Panc1 (cell line): ENCODE measurements at regions not wholly inside any gene's neighbourhood (a gene's known extent, or its start where the extent isn't known, plus 50 kb on each side); places are given as distances from the start of the nearest gene placed in this dataset.

Source experiments
- ATAC-seq: fragments of 200-7000 bp; cut with Tn5 transposase; 2 replicates; pipeline ENCODE4 v1.9.1; 2020; ENCODE audit warnings: mild to moderate bottlenecking, moderate library complexity
- BruUV-seq: library from RNA; stranded (reverse); fragments of 400-500 nt; replicated peaks from 2 replicates; lab custom pipeline; 2021; lab: Mats Ljungman, UMichigan
- CTCF ChIA-PET: fragments of 300-600 bp; sonication (Branson Sonifier 250); formaldehyde crosslinking; loops from one replicate; lab custom pipeline; 2022; ENCODE audit warnings: antibody characterized with exemption; lab: Charles Lee
- POLR2A ChIA-PET: fragments of 300-600 bp; sonication (Branson Sonifier 250); formaldehyde crosslinking; loops from one replicate; lab custom pipeline; 2022; ENCODE audit warnings: antibody characterized with exemption; lab: Charles Lee
- DNase-seq: peaks from one replicate; pipeline ENCODE4 v3.0.0-alpha.2; 2010; ENCODE audit warnings: low read depth, low spot score
- H3K27ac ChIP-seq: 2 replicates; pipeline ENCODE4 v1.5.1; 2011; ENCODE audit warnings: mild to moderate bottlenecking, low read length, inconsistent platforms
- H3K27me3 ChIP-seq: fragments of 200-500 bp; sonication (Bioruptor generic); 2 replicates; pipeline ENCODE4 v1.6.0; 2014; ENCODE audit warnings: low read length, inconsistent platforms; ENCODE audit not compliant: control insufficient read depth, insufficient read depth
- H3K36me3 ChIP-seq: fragments of 200-500 bp; sonication (Bioruptor generic); 2 replicates; pipeline ENCODE4 v1.5.1; 2014; ENCODE audit warnings: inconsistent platforms, mild to moderate bottlenecking, low read length, moderate library complexity; ENCODE audit not compliant: control insufficient read depth, insufficient read depth
- H3K4me1 ChIP-seq: 2 replicates; pipeline ENCODE4 v1.5.1; 2011; ENCODE audit warnings: inconsistent platforms, mild to moderate bottlenecking, low read length, moderate library complexity; ENCODE audit not compliant: control insufficient read depth, insufficient read depth
- H3K4me3 ChIP-seq, 2 experiments: 2 replicates each; pipeline ENCODE4 v1.5.1; 2011 to 2012; ENCODE audit warnings: low read depth in 2 of 2, low read length in 2 of 2, mild to moderate bottlenecking in 2 of 2, inconsistent platforms in 1 of 2, moderate library complexity in 1 of 2
- H3K9me3 ChIP-seq: fragments of 200-500 bp; sonication (Bioruptor generic); 2 replicates; pipeline ENCODE4 v1.5.1; 2014; ENCODE audit warnings: low read depth, mild to moderate bottlenecking, inconsistent platforms, low read length, moderate library complexity; ENCODE audit not compliant: control insufficient read depth, insufficient read depth
- POLR2AphosphoS5 ChIP-seq: IDR thresholded peaks from 2 replicates; pipeline ENCODE4 v1.6.1; 2012; ENCODE audit warnings: mild to moderate bottlenecking, low read depth, low read length, moderate library complexity
- REST ChIP-seq, 2 experiments: IDR thresholded peaks; 2 replicates each; pipeline ENCODE4 v1.6.1; 2011 to 2012; ENCODE audit warnings: low read depth in 2 of 2, control low read depth in 1 of 2, low read length in 1 of 2, mild to moderate bottlenecking in 1 of 2, moderate library complexity in 1 of 2; ENCODE audit not compliant: insufficient read depth in 1 of 2
- SIN3A ChIP-seq: IDR thresholded peaks from 2 replicates; pipeline ENCODE4 v1.6.1; 2012; ENCODE audit warnings: low read depth, mild to moderate bottlenecking, low read length, moderate library complexity, borderline replicate concordance; ENCODE audit not compliant: insufficient read depth
- TCF7L2 ChIP-seq: IDR thresholded peaks from 2 replicates; pipeline ENCODE4 v1.6.1; 2011; ENCODE audit warnings: mild to moderate bottlenecking, low read depth, low read length, inconsistent platforms
- in situ Hi-C: cut with HindIII; loops from 2 replicates; pipeline ENCODE4 v1.10.0; 2016; ENCODE audit warnings: low sequenced_read_pairs, low pct_unique_long_range_greater_than_20kb
- intact Hi-C: fragments of 100-400 bp; cut with micrococcal nuclease; formaldehyde crosslinking; loops from one replicate; pipeline ENCODE4 v1.10.0; 2022; ENCODE audit not compliant: unreplicated experiment
- TF ChIP-seq, protein P1 (sequence below): fragments of 450-650 bp; IDR thresholded peaks from 2 replicates; pipeline ENCODE4 v1.5.1; 2017; ENCODE audit warnings: mild to moderate bottlenecking

- no peaks in the 10 kb centered on the region for H3K9me3 ChIP-seq
- H3K27me3 ChIP-seq: peaks cover 4% of the 10 kb centered on the region; the same call in 1 of the 2 replicates
- no peak overlapping the region for H3K27ac ChIP-seq
- ChIA-PET POLR2A (no interaction called here), CTCF (no interaction called here)
- TF ChIP-seq POLR2AphosphoS5: no peak
- TF ChIP-seq SIN3A: no peak
- TF ChIP-seq REST (IDR thresholded peaks at IDR 0.05; ENCODE audit: insufficient read depth in 1 of 2, low read depth in 2 of 2, low read length in 1 of 2): no peak
- TF ChIP-seq TCF7L2: no peak
- TF ChIP-seq, protein P1, sequence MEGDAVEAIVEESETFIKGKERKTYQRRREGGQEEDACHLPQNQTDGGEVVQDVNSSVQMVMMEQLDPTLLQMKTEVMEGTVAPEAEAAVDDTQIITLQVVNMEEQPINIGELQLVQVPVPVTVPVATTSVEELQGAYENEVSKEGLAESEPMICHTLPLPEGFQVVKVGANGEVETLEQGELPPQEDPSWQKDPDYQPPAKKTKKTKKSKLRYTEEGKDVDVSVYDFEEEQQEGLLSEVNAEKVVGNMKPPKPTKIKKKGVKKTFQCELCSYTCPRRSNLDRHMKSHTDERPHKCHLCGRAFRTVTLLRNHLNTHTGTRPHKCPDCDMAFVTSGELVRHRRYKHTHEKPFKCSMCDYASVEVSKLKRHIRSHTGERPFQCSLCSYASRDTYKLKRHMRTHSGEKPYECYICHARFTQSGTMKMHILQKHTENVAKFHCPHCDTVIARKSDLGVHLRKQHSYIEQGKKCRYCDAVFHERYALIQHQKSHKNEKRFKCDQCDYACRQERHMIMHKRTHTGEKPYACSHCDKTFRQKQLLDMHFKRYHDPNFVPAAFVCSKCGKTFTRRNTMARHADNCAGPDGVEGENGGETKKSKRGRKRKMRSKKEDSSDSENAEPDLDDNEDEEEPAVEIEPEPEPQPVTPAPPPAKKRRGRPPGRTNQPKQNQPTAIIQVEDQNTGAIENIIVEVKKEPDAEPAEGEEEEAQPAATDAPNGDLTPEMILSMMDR: no peak
- H3K36me3 ChIP-seq: no peaks in the 10 kb centered on the region
- in situ Hi-C loops (no loop called here), intact Hi-C loops (no loop called here)
- no peaks in the 10 kb centered on the region for H3K4me1 ChIP-seq
- no peak for ATAC-seq
- H3K4me3 ChIP-seq: no peak overlapping the region
- BruUV-seq: no TSS peak
- DNase-seq: no peak
Measured at GRCh38 chr10:128940081-128940480, 527.0 kb upstream of the MGMT start.

DNA sequence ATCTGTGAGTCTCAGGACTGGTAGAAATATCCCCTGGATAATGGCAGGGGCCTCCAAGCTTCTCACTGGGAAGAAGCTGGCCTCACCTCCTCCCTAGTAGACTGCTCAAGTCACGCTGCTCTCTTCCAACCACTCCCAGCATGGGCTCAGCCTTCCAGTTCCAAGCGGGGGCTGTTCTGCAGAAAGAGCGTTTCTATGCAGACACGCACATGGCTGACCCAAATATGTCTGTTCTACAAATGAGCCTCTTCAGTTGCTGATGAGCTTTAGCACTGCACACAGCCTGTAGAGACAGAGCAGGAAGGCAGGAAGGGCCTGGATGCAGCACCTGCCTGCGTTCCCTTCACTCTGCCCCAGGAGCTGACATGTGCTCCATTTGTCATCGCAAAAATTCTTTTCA, 523.9 kb upstream of the MGMT start:
- peaks cover 4% of the 10 kb centered on the region; the same call in 1 of the 2 replicates for H3K27me3 ChIP-seq
- TF ChIP-seq SIN3A (no peak), TCF7L2 (no peak), REST (IDR thresholded peaks at IDR 0.05; ENCODE audit: insufficient read depth in 1 of 2, low read depth in 2 of 2, low read length in 1 of 2) (no peak), POLR2AphosphoS5 (no peak)
- TF ChIP-seq, protein P1: no peak
- intact Hi-C loops: no loop called here
- no peak for DNase-seq
- no peaks in the 10 kb centered on the region for H3K4me1 ChIP-seq
- in situ Hi-C loops: no loop called here
- no peaks in the 10 kb centered on the region for H3K9me3 ChIP-seq
- H3K27ac ChIP-seq: no peak overlapping the region
- no peaks in the 10 kb centered on the region for H3K36me3 ChIP-seq
- BruUV-seq: no TSS peak
- no peak overlapping the region for H3K4me3 ChIP-seq
- CTCF ChIA-PET: no interaction called here
- POLR2A ChIA-PET: no interaction called here
- no peak for ATAC-seq
